ENCODE measurements at regions not wholly inside any gene's neighbourhood (a gene's known extent, or its start where the extent isn't known, plus 50 kb on each side); places are given as distances from the start of the nearest gene placed in this dataset.

DNA sequence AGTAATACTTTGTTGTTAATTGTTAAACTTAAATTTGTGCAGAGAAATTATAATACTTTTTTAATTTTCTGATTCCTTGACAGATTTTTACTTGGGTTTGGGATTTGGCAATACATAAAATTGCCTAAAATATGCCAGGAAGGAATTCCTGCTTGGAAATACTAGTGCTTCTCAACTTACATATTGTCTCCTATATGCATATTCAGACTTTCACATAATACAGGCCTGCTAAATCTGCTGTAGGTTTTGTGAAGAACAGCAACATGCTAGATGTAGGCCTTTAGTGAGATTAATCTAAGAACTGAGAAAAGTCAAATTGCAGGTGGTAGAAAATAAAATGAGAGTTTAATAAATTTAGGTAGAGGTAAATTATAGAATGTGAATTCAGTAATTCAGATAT, 468.5 kb upstream of the MIS18BP1 start:
- TF ChIP-seq, protein P1, sequence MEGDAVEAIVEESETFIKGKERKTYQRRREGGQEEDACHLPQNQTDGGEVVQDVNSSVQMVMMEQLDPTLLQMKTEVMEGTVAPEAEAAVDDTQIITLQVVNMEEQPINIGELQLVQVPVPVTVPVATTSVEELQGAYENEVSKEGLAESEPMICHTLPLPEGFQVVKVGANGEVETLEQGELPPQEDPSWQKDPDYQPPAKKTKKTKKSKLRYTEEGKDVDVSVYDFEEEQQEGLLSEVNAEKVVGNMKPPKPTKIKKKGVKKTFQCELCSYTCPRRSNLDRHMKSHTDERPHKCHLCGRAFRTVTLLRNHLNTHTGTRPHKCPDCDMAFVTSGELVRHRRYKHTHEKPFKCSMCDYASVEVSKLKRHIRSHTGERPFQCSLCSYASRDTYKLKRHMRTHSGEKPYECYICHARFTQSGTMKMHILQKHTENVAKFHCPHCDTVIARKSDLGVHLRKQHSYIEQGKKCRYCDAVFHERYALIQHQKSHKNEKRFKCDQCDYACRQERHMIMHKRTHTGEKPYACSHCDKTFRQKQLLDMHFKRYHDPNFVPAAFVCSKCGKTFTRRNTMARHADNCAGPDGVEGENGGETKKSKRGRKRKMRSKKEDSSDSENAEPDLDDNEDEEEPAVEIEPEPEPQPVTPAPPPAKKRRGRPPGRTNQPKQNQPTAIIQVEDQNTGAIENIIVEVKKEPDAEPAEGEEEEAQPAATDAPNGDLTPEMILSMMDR (IDR thresholded peaks at IDR 0.05): no peak
- no peak for TF ChIP-seq ZFX (IDR thresholded peaks at IDR 0.05; ENCODE audit: borderline replicate concordance)

All from 22Rv1 (cell line).